Endothelial cell of umbilical vein (primary cell): ENCODE measurements at regions not wholly inside any gene's neighbourhood (a gene's known extent, or its start where the extent isn't known, plus 50 kb on each side); places are given as distances from the start of the nearest gene placed in this dataset.

Source experiments
- BruUV-seq: library from RNA; stranded (reverse); fragments of 400-500 nt; replicated peaks from 2 replicates; lab custom pipeline; 2021; lab: Mats Ljungman, UMichigan
- CTCF ChIA-PET: fragments of 300-600, 350-600 bp; sonication (Branson Sonifier 250); formaldehyde crosslinking; loops from one replicate; lab custom pipeline; 2021; ENCODE audit warnings: antibody characterized with exemption, inconsistent platforms; lab: Charles Lee
- POLR2A ChIA-PET: fragments of 300-600, 350-600 bp; sonication (Branson Sonifier 250); formaldehyde crosslinking; loops from one replicate; lab custom pipeline; 2021; ENCODE audit warnings: antibody characterized with exemption, inconsistent platforms; lab: Charles Lee
- DNase-seq: peaks from one replicate; pipeline ENCODE4 v3.0.0-alpha.2; 2011; ENCODE audit warnings: low read depth, low spot score
- FAIRE-seq: peaks from 2 replicates; lab custom pipeline; 2011; peaks lifted over from hg19 to GRCh38; lab: Jason Lieb, UNC
- H2AFZ ChIP-seq: 2 replicates; pipeline ENCODE4 v1.6.0; 2012; ENCODE audit warnings: low read depth, low read length, control low read depth, inconsistent platforms
- H3K27ac ChIP-seq: 2 replicates; pipeline ENCODE4 v1.5.1; 2011; ENCODE audit warnings: low read depth, mild to moderate bottlenecking, control low read depth, low read length, moderate library complexity; ENCODE audit not compliant: insufficient read depth
- H3K27me3 ChIP-seq, 2 experiments: 2 replicates each; pipeline versions ENCODE4 v1.6.0 to v1.6.1; 2011; ENCODE audit warnings: low read length in 2 of 2, mixed read lengths in 1 of 2; ENCODE audit not compliant: control insufficient read depth in 2 of 2, insufficient read depth in 2 of 2
- H3K36me3 ChIP-seq, 2 experiments: 2 replicates in 1 of 2; 3 replicates in 1 of 2; pipeline ENCODE4 v1.5.1; 2011; ENCODE audit warnings: low read length in 2 of 2, mild to moderate bottlenecking in 1 of 2, moderate library complexity in 1 of 2; ENCODE audit not compliant: control insufficient read depth in 2 of 2, insufficient read depth in 2 of 2; ENCODE audit errors: extremely low read depth in 1 of 2
- H3K4me1 ChIP-seq: 3 replicates; pipeline ENCODE4 v1.5.1; 2011; ENCODE audit warnings: mild to moderate bottlenecking, low read length; ENCODE audit not compliant: control insufficient read depth, insufficient read depth; ENCODE audit errors: extremely low read depth
- H3K4me2 ChIP-seq: 2 replicates; pipeline ENCODE4 v1.6.1; 2011; ENCODE audit warnings: low read length, control low read depth, mixed read lengths; ENCODE audit not compliant: insufficient read depth
- H3K4me3 ChIP-seq, 3 experiments: fragments of 200-600 bp in 1 of 3; sonication (generic), shearing (Covaris generic) in 1 of 3; replicated peaks in 1 of 3; 2 replicates each; pipeline ENCODE4 v1.5.1; 2011 to 2016; ENCODE audit warnings: control low read depth in 3 of 3, low read length in 3 of 3, mild to moderate bottlenecking in 2 of 3, inconsistent platforms in 1 of 3, low read depth in 1 of 3, moderate library complexity in 1 of 3; ENCODE audit not compliant: insufficient read depth in 1 of 3
- H3K79me2 ChIP-seq: 2 replicates; pipeline ENCODE4 v1.6.0; 2012; ENCODE audit warnings: low read length, inconsistent platforms; ENCODE audit not compliant: control insufficient read depth, insufficient read depth
- H3K9ac ChIP-seq: replicated peaks from 2 replicates; pipeline ENCODE3; 2011; ENCODE audit warnings: low read length, control low read depth; ENCODE audit not compliant: insufficient read depth; ENCODE audit errors: extremely low read depth
- H3K9me1 ChIP-seq: replicated peaks from 3 replicates; pipeline ENCODE4 v1.6.0; 2011; ENCODE audit warnings: mild to moderate bottlenecking, low read length; ENCODE audit not compliant: control insufficient read depth, insufficient read depth; ENCODE audit errors: extremely low read depth
- H3K9me3 ChIP-seq: replicated peaks from 2 replicates; pipeline ENCODE4 v1.5.1; 2012; ENCODE audit warnings: low read length, inconsistent platforms; ENCODE audit not compliant: control insufficient read depth, insufficient read depth
- H4K20me1 ChIP-seq: replicated peaks from 2 replicates; pipeline ENCODE3; 2011; ENCODE audit warnings: mild to moderate bottlenecking, low read length; ENCODE audit not compliant: control insufficient read depth, insufficient read depth; ENCODE audit errors: extremely low read depth
- EZH2 ChIP-seq: IDR thresholded peaks from 2 replicates; pipeline ENCODE4 v1.6.1; 2012; ENCODE audit warnings: borderline replicate concordance, low read depth, mild to moderate bottlenecking, moderate library complexity, low read length, inconsistent platforms; ENCODE audit not compliant: severe bottlenecking
- FOS ChIP-seq: IDR thresholded peaks from 2 replicates; pipeline ENCODE4 v1.6.1; 2011; ENCODE audit warnings: mild to moderate bottlenecking, low read length, moderate library complexity, borderline replicate concordance; ENCODE audit not compliant: insufficient read depth
- GATA2 ChIP-seq: IDR thresholded peaks from 2 replicates; pipeline ENCODE4 v1.7.0; 2011; ENCODE audit warnings: low read depth, mild to moderate bottlenecking, moderate library complexity, mixed read lengths, low read length; ENCODE audit not compliant: insufficient read length, insufficient read depth
- JUN ChIP-seq: IDR thresholded peaks from 2 replicates; pipeline ENCODE4 v1.6.1; 2011; ENCODE audit warnings: borderline replicate concordance, low read depth; ENCODE audit not compliant: insufficient read length, insufficient read depth
- MYC ChIP-seq: IDR thresholded peaks from one replicate; pipeline ENCODE4 v1.6.1; 2011; ENCODE audit warnings: mild to moderate bottlenecking, low read depth, low read length
- POLR2A ChIP-seq: IDR thresholded peaks from 2 replicates; pipeline ENCODE4 v1.6.1; 2012; ENCODE audit warnings: low read depth, mild to moderate bottlenecking, control low read depth, low read length
- POLR2AphosphoS5 ChIP-seq: IDR thresholded peaks from 2 replicates; pipeline ENCODE4 v1.6.1; 2012; ENCODE audit warnings: low read depth, mild to moderate bottlenecking, control low read depth, low read length, moderate library complexity; ENCODE audit not compliant: insufficient read depth
- dilution Hi-C: fragments of 300-500 bp; cut with MboI; formaldehyde crosslinking; loops from one replicate; pipeline ENCODE4 v1.15.0; 2019; ENCODE audit warnings: low sequenced_read_pairs; ENCODE audit not compliant: extremely low pct_ligation_motif_present
- intact Hi-C: fragments of 100-400 bp; cut with micrococcal nuclease; formaldehyde crosslinking; loops from one replicate; pipeline ENCODE4 v1.10.0; 2022
- TF ChIP-seq, protein P1 (sequence below): IDR thresholded peaks from 2 replicates; pipeline ENCODE4 v1.6.1; 2011; ENCODE audit not compliant: insufficient read depth, insufficient read length
- TF ChIP-seq, protein P2 (sequence below), 2 donors: IDR thresholded peaks; 1 replicate in 1 of 2; 2 replicates in 1 of 2; pipeline ENCODE4 v1.5.1; 2011; ENCODE audit warnings: low read length in 2 of 2, mild to moderate bottlenecking in 2 of 2, moderate library complexity in 2 of 2, control low read depth in 1 of 2, inconsistent platforms in 1 of 2, low read depth in 1 of 2; ENCODE audit not compliant: insufficient read depth in 1 of 2; ENCODE audit errors: extremely low read depth in 1 of 2

DNA sequence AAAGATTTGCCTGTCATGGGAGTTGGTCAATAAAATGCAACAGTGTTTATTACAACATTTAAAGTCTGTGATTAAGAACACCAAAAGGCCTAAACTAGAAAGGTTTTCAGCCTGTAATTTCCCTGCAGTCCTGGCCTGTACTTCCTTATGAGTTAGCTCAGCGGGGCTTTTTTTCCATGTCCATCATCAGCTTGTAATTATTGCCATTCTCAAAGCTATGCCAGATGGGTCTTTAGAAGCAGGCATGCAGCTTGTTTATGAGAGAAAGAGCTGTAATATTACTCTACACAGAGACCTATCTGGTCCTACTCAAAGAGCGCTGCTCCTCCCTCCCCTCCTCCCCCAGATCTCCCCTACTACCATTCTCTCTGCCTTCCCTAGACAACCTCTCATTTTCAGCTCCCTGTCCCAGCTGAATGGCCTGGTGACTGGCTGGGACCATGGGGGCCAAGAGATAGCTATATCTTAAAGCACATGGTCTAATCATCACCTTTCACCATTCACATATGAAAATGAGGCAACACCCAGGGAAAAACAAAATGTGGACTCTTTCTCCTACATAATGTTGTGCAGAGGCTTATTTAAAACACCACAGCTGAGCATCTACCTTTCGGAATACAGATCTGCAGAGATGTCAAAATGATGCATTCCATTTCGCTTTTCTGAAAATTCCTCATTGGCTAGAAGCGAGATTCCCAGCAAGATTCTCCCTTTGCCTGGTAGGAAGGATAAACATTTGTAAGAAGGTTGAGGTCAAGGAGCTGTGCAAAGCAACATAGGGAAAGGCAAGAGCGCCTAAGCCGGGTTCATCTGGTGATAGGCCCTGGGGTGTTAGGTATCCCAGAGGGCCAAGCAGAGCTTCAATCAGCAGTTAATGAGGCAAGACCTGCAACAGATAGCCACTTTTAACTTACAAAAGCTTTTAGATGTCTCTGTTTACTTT is 209.7 kb upstream of the CDKN3 start:
- Histone ChIP-seq H2AFZ (no peak overlapping the region), H4K20me1 (no peaks in the 10 kb centered on the region), H3K9me3 (no peaks in the 10 kb centered on the region), H3K4me3 (no peak overlapping the region), H3K36me3 (no peaks in the 10 kb centered on the region), H3K9me1 (no peaks in the 10 kb centered on the region), H3K79me2 (no peaks in the 10 kb centered on the region), H3K9ac (no peak overlapping the region), H3K4me1 (peaks cover 27% of the 10 kb centered on the region), H3K4me2 (no peak overlapping the region), H3K27me3 (no peaks in the 10 kb centered on the region), H3K27ac (no peak overlapping the region)
- POLR2A ChIA-PET = interaction anchor here (0.7 kb wide), 1 partner anchor 234 kb away, joined by 3 read pairs; no protein-coding TSS in a partner anchor
- CTCF ChIA-PET = interaction anchor here (1.9 to 4.4 kb wide), 3 partner anchors 10 to 142 kb away, joined by 7 to 14 read pairs (median 14); no protein-coding TSS in a partner anchor
- no TSS peak for BruUV-seq
- dilution Hi-C loops (no loop called here), intact Hi-C loops (no loop called here)
- DNase-seq (no peak), FAIRE-seq (no peak)
- TF ChIP-seq MYC = no peak
- TF ChIP-seq, protein P1, sequence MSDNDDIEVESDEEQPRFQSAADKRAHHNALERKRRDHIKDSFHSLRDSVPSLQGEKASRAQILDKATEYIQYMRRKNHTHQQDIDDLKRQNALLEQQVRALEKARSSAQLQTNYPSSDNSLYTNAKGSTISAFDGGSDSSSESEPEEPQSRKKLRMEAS = no peak

DNA sequence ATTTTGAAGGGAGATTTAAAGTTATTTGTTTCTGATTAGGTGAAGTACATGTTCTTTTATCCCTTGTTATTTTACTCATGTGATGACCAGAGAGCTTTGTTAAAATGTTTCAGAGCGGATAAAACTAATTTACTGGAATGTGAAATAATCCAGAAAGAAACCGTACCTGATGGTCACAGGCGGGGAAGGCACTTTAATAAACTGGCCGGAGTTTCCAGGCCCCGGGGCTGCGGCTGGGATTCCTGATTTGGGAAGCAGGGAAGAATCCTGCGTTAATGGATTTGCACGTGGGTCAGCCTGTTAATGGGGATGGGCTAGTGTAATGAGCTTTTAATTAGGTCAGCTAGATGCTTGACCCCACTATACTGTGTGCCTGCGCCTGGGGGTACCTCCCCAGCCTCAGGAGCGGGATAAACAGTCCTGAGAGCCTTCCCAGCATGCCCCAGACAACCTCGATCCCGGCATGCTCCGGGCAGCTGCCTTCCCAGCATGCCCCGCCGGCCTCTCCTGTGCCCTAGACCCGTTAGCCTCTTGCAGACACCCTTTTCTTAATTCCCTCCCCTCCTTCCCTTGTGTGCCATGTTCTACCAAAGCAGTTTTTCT is 208.6 kb upstream of the CDKN3 start:
- TF ChIP-seq MYC = no peak
- TF ChIP-seq, protein P2, sequence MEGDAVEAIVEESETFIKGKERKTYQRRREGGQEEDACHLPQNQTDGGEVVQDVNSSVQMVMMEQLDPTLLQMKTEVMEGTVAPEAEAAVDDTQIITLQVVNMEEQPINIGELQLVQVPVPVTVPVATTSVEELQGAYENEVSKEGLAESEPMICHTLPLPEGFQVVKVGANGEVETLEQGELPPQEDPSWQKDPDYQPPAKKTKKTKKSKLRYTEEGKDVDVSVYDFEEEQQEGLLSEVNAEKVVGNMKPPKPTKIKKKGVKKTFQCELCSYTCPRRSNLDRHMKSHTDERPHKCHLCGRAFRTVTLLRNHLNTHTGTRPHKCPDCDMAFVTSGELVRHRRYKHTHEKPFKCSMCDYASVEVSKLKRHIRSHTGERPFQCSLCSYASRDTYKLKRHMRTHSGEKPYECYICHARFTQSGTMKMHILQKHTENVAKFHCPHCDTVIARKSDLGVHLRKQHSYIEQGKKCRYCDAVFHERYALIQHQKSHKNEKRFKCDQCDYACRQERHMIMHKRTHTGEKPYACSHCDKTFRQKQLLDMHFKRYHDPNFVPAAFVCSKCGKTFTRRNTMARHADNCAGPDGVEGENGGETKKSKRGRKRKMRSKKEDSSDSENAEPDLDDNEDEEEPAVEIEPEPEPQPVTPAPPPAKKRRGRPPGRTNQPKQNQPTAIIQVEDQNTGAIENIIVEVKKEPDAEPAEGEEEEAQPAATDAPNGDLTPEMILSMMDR (IDR thresholded peaks at IDR 0.05; ENCODE audit: extremely low read depth in 1 of 2, insufficient read depth in 1 of 2, low read depth in 1 of 2, low read length in 2 of 2) = no peak
- TF ChIP-seq GATA2 = no peak
- TF ChIP-seq FOS = no peak
- TF ChIP-seq EZH2 = no peak
- TF ChIP-seq, protein P1 = no peak
- no peak for TF ChIP-seq POLR2A
- TF ChIP-seq JUN = no peak
- TF ChIP-seq POLR2AphosphoS5 = no peak
- DNase-seq (no peak), FAIRE-seq (no peak)
- Histone ChIP-seq H3K9ac (no peak overlapping the region), H3K79me2 (no peaks in the 10 kb centered on the region), H3K27me3 (no peaks in the 10 kb centered on the region), H2AFZ (no peak overlapping the region), H3K27ac (no peak overlapping the region), H3K9me1 (no peaks in the 10 kb centered on the region), H3K36me3 (no peaks in the 10 kb centered on the region), H4K20me1 (no peaks in the 10 kb centered on the region), H3K4me2 (no peak overlapping the region), H3K4me1 (peaks cover 17% of the 10 kb centered on the region), H3K9me3 (no peaks in the 10 kb centered on the region), H3K4me3 (no peak overlapping the region)
- ChIA-PET CTCF (interaction anchor here (1.9 to 4.4 kb wide), 2 partner anchors 11 to 141 kb away, joined by 7 to 14 read pairs; no protein-coding TSS in a partner anchor), POLR2A (no interaction called here)
- BruUV-seq = no TSS peak
- dilution Hi-C loops = no loop called here
- intact Hi-C loops = no loop called here
